H1 (cell line): ENCODE measurements at regions not wholly inside any gene's neighbourhood (a gene's known extent, or its start where the extent isn't known, plus 50 kb on each side); places are given as distances from the start of the nearest gene placed in this dataset.

ENCODE experiments used
- CTCF ChIA-PET: fragments of 300-600 bp; sonication (Branson Sonifier 250); formaldehyde crosslinking; loops from one replicate; lab custom pipeline; 2021; ENCODE audit not compliant: partially characterized antibody; lab: Charles Lee
- POLR2A ChIA-PET: fragments of 300-600 bp; sonication (Branson Sonifier 250); formaldehyde crosslinking; loops from one replicate; lab custom pipeline; 2021; ENCODE audit warnings: inconsistent platforms; ENCODE audit not compliant: partially characterized antibody; lab: Charles Lee
- DNase-seq, 2 experiments: peaks; one replicate each; pipeline versions ENCODE4 v3.0.0 to v3.0.0-alpha.2; 2010 to 2022; ENCODE audit warnings: low spot score in 2 of 2, low read depth in 1 of 2, mixed read lengths in 1 of 2
- FAIRE-seq: peaks from 2 replicates; lab custom pipeline; 2011; peaks lifted over from hg19 to GRCh38; lab: Jason Lieb, UNC
- H2AFZ ChIP-seq: 2 replicates; pipeline ENCODE4 v1.8.1; 2012; ENCODE audit warnings: low read length, inconsistent platforms
- H2AK5ac ChIP-seq: 2 replicates; pipeline ENCODE4 v1.6.1; 2013; ENCODE audit warnings: low read depth, low read length
- H2BK120ac ChIP-seq: replicated peaks from 2 replicates; pipeline ENCODE3; 2013; ENCODE audit warnings: low read depth, low read length, inconsistent platforms
- H2BK12ac ChIP-seq: 2 replicates; pipeline ENCODE4 v1.6.1; 2013; ENCODE audit warnings: low read depth, low read length
- H2BK15ac ChIP-seq: 2 replicates; pipeline ENCODE4 v1.6.1; 2013; ENCODE audit warnings: low read length
- H2BK20ac ChIP-seq: 2 replicates; pipeline ENCODE4 v1.6.1; 2013; ENCODE audit warnings: low read length
- H2BK5ac ChIP-seq: 2 replicates; pipeline ENCODE4 v1.6.1; 2013; ENCODE audit warnings: low read depth, low read length
- H3K14ac ChIP-seq: 2 replicates; pipeline ENCODE4 v1.6.1; 2013; ENCODE audit warnings: inconsistent platforms; ENCODE audit not compliant: insufficient read length
- H3K18ac ChIP-seq: 2 replicates; pipeline ENCODE4 v1.6.1; 2013; ENCODE audit warnings: low read length; ENCODE audit errors: extremely low read depth
- H3K23ac ChIP-seq: 2 replicates; pipeline ENCODE4 v1.6.1; 2013; ENCODE audit warnings: inconsistent platforms; ENCODE audit not compliant: insufficient read length
- H3K23me2 ChIP-seq: 2 replicates; pipeline ENCODE4 v1.6.1; 2013; ENCODE audit warnings: low read depth, low read length
- H3K27ac ChIP-seq: 2 replicates; pipeline ENCODE4 v1.6.1; 2011; ENCODE audit warnings: low read depth, low read length, inconsistent platforms
- H3K27me3 ChIP-seq, 4 experiments: replicated peaks in 1 of 4; 1 replicate in 1 of 4; 2 replicates in 3 of 4; pipeline versions ENCODE4 v1.6.1 to v1.8.1; 2011 to 2013; ENCODE audit warnings: low read length in 3 of 4, mild to moderate bottlenecking in 3 of 4, inconsistent platforms in 2 of 4, mixed read lengths in 2 of 4, moderate library complexity in 1 of 4; ENCODE audit not compliant: control insufficient read depth in 3 of 4, insufficient read depth in 3 of 4; ENCODE audit errors: extremely low read depth in 1 of 4
- H3K36me3 ChIP-seq, 4 experiments: 2 replicates each; pipeline versions ENCODE4 v1.6.1 to v1.8.1; 2011 to 2013; ENCODE audit warnings: mild to moderate bottlenecking in 4 of 4, low read length in 3 of 4, moderate library complexity in 2 of 4, control low read depth in 1 of 4, inconsistent platforms in 1 of 4; ENCODE audit not compliant: insufficient read depth in 4 of 4, control insufficient read depth in 2 of 4
- H3K4ac ChIP-seq: replicated peaks from 2 replicates; pipeline ENCODE3; 2013; ENCODE audit warnings: low read length, low read depth, mixed read lengths, inconsistent platforms; ENCODE audit not compliant: insufficient read length
- H3K4me1 ChIP-seq, 4 experiments: replicated peaks in 1 of 4; 1 replicate in 1 of 4; 2 replicates in 3 of 4; pipeline versions ENCODE4 v1.6.1 to v1.8.1; 2011 to 2013; ENCODE audit warnings: low read length in 3 of 4, inconsistent platforms in 2 of 4, mixed read lengths in 1 of 4; ENCODE audit not compliant: insufficient read depth in 4 of 4, control insufficient read depth in 3 of 4
- H3K4me2 ChIP-seq, 2 experiments: 2 replicates each; pipeline versions ENCODE4 v1.6.1 to v1.8.1; 2011 to 2013; ENCODE audit warnings: low read depth in 2 of 2, low read length in 2 of 2, control low read depth in 1 of 2, inconsistent platforms in 1 of 2, mild to moderate bottlenecking in 1 of 2; ENCODE audit not compliant: insufficient read depth in 1 of 2
- H3K4me3 ChIP-seq, 4 experiments: fragments of 200-600, 300-600 bp in 1 of 4; sonication (generic), shearing (Covaris generic), sonication (Bioruptor Twin) in 1 of 4; 2 replicates each; pipeline versions ENCODE4 v1.5.1 to v1.8.1; 2011 to 2016; ENCODE audit warnings: low read length in 4 of 4, low read depth in 3 of 4, control low read depth in 2 of 4, inconsistent platforms in 2 of 4, mild to moderate bottlenecking in 2 of 4, mixed read lengths in 1 of 4, moderate library complexity in 1 of 4; ENCODE audit not compliant: insufficient read depth in 2 of 4; ENCODE audit errors: extremely low read depth in 1 of 4
- H3K56ac ChIP-seq: replicated peaks from 2 replicates; pipeline ENCODE3; 2013; ENCODE audit warnings: low read depth, mild to moderate bottlenecking, mixed read lengths, low read length, inconsistent platforms; ENCODE audit not compliant: insufficient read length
- H3K79me1 ChIP-seq: 2 replicates; pipeline ENCODE4 v1.6.1; 2013; ENCODE audit warnings: low read depth, low read length, control low read depth
- H3K79me2 ChIP-seq, 2 experiments: 2 replicates each; pipeline versions ENCODE4 v1.6.1 to v1.8.1; 2012 to 2013; ENCODE audit warnings: low read length in 2 of 2, mild to moderate bottlenecking in 2 of 2, inconsistent platforms in 1 of 2; ENCODE audit not compliant: insufficient read depth in 2 of 2, control insufficient read depth in 1 of 2
- H3K9ac ChIP-seq, 4 experiments: replicated peaks in 1 of 4; 1 replicate in 1 of 4; 2 replicates in 3 of 4; pipeline versions ENCODE4 v1.6.1 to v1.8.1; 2011 to 2013; ENCODE audit warnings: low read depth in 3 of 4, low read length in 3 of 4, control low read depth in 2 of 4, mild to moderate bottlenecking in 2 of 4, moderate library complexity in 2 of 4, inconsistent platforms in 1 of 4; ENCODE audit errors: extremely low read depth in 1 of 4
- H3K9me3 ChIP-seq, 2 experiments: 2 replicates each; pipeline versions ENCODE4 v1.6.1 to v1.8.1; 2012 to 2013; ENCODE audit warnings: mild to moderate bottlenecking in 2 of 2, moderate library complexity in 2 of 2, control low read depth in 1 of 2, inconsistent platforms in 1 of 2, low read depth in 1 of 2, low read length in 1 of 2, mixed read lengths in 1 of 2; ENCODE audit not compliant: insufficient read depth in 2 of 2
- H4K20me1 ChIP-seq, 2 experiments: replicated peaks in 1 of 2; 2 replicates each; pipeline versions ENCODE3 to v1.8.1; 2011 to 2013; ENCODE audit warnings: inconsistent platforms in 2 of 2, low read length in 2 of 2, mild to moderate bottlenecking in 1 of 2; ENCODE audit not compliant: insufficient read depth in 2 of 2, control insufficient read depth in 1 of 2
- H4K5ac ChIP-seq: 2 replicates; pipeline ENCODE4 v1.6.1; 2013; ENCODE audit warnings: low read length, low read depth, mixed read lengths, inconsistent platforms; ENCODE audit not compliant: insufficient read length
- H4K8ac ChIP-seq: 2 replicates; pipeline ENCODE4 v1.8.0; 2013; ENCODE audit warnings: mild to moderate bottlenecking, moderate library complexity, low read length, inconsistent platforms; ENCODE audit not compliant: insufficient read depth; ENCODE audit errors: extremely low read depth
- H4K91ac ChIP-seq: replicated peaks from 2 replicates; pipeline ENCODE3; 2013; ENCODE audit warnings: low read length, mixed read lengths, inconsistent platforms; ENCODE audit not compliant: insufficient read length
- CHD1 ChIP-seq: IDR thresholded peaks from 2 replicates; pipeline ENCODE4 v1.6.1; 2012; ENCODE audit warnings: low read depth, low read length, improper control_type of control experiment
- GTF2F1 ChIP-seq: IDR thresholded peaks from 2 replicates; pipeline ENCODE4 v1.6.1; 2012; ENCODE audit warnings: low read depth, low read length, improper control_type of control experiment, borderline replicate concordance
- POU5F1 ChIP-seq: IDR thresholded peaks from 2 replicates; pipeline ENCODE4 v1.6.1; 2011; ENCODE audit warnings: low read depth, mild to moderate bottlenecking, low read length, moderate library complexity
- RNF2 ChIP-seq: fragments of 200-900, 300-1000 bp; sonication (generic); IDR thresholded peaks from 2 replicates; pipeline ENCODE4 v1.7.1; 2016; ENCODE audit warnings: borderline replicate concordance, low read depth, mild to moderate bottlenecking, antibody characterized with exemption, low read length; ENCODE audit not compliant: poor library complexity, severe bottlenecking; ENCODE audit errors: missing control alignments

DNA sequence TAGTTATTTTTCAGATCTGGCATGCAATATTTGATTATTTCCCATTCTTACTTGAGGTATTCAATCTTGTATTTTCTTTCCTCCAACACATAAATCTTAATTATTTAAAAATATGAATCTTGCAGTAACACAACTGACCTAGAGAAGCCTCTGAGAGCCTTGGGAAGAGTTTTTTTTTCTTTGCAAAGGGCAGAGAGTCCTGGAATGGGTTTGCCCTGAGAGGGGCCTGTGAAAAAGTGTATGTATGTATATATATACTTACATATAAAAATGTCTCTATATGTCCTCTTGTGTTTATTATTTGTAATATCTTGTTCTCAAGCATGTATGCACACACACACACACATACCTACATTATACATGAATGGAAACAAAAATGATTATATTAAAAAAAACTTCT, 801.2 kb upstream of the SLITRK1 start:
- no peak overlapping the region for H4K5ac ChIP-seq

More for the DNA sequence above, 801.2 kb upstream of the SLITRK1 start:
- H4K20me1 ChIP-seq: no peaks in the 10 kb centered on the region
- H2AFZ ChIP-seq: no peak overlapping the region
- FAIRE-seq (no peak), DNase-seq (no peak)
- H3K56ac ChIP-seq: no peak overlapping the region
- no peak overlapping the region for H2BK120ac ChIP-seq
- H3K4ac ChIP-seq: no peak overlapping the region
- H3K9ac ChIP-seq: no peak overlapping the region
- H3K36me3 ChIP-seq: no peaks in the 10 kb centered on the region
- H3K79me1 ChIP-seq: no peaks in the 10 kb centered on the region
- ChIA-PET POLR2A (no interaction called here), CTCF (no interaction called here)
- H2BK12ac ChIP-seq: no peak overlapping the region
- no peak overlapping the region for H2BK20ac ChIP-seq
- H4K8ac ChIP-seq: no peak overlapping the region
- TF ChIP-seq POU5F1 (no peak), GTF2F1 (no peak), RNF2 (no peak), CHD1 (no peak)
- H3K4me2 ChIP-seq: no peak overlapping the region
- H2BK15ac ChIP-seq: no peak overlapping the region
- H2BK5ac ChIP-seq: no peak overlapping the region
- H3K23ac ChIP-seq: no peak overlapping the region
- H3K4me1 ChIP-seq: no peaks in the 10 kb centered on the region
- H3K27me3 ChIP-seq: no peaks in the 10 kb centered on the region
- H3K23me2 ChIP-seq: no peaks in the 10 kb centered on the region
- no peak overlapping the region for H4K91ac ChIP-seq
- H2AK5ac ChIP-seq: no peak overlapping the region
- H3K18ac ChIP-seq: no peak overlapping the region
- H3K9me3 ChIP-seq: no peaks in the 10 kb centered on the region
- no peak overlapping the region for H3K4me3 ChIP-seq
- no peaks in the 10 kb centered on the region for H3K79me2 ChIP-seq
- H3K27ac ChIP-seq: no peak overlapping the region
- H3K14ac ChIP-seq: no peak overlapping the region
